SU-DHL-6 (cell line): ENCODE measurements at regions not wholly inside any gene's neighbourhood (a gene's known extent, or its start where the extent isn't known, plus 50 kb on each side); places are given as distances from the start of the nearest gene placed in this dataset.
"Not testable (repeated sequence)": the region's sequence is repeated elsewhere in the genome, so short reads cannot be mapped to it uniquely, and the experiment has no call there.

Source experiments
- H2AFZ ChIP-seq: fragments of 200-600 bp; sonication (generic); 2 replicates; pipeline ENCODE4 v1.6.1; 2014; ENCODE audit warnings: low read depth, mild to moderate bottlenecking, moderate library complexity, mixed read lengths, antibody characterized with exemption, low read length; ENCODE audit not compliant: severe bottlenecking
- H3F3A ChIP-seq: fragments of 200-600 bp; shearing (Covaris generic); 2 replicates; pipeline ENCODE4 v1.6.0; 2016; ENCODE audit warnings: antibody characterized with exemption, mild to moderate bottlenecking; ENCODE audit not compliant: insufficient read depth
- H3K27ac ChIP-seq: fragments of 200-600 bp; sonication (generic); 2 replicates; pipeline ENCODE4 v1.5.1; 2016; ENCODE audit warnings: low read depth, mild to moderate bottlenecking, low read length, moderate library complexity, mixed read lengths
- H3K27me3 ChIP-seq: fragments of 200-600 bp; sonication (generic), shearing (Covaris generic); 2 replicates; pipeline ENCODE4 v1.6.0; 2014; ENCODE audit warnings: mild to moderate bottlenecking, low read length
- H3K36me3 ChIP-seq: fragments of 200-600 bp; sonication (generic); 2 replicates; pipeline ENCODE4 v1.6.1; 2014; ENCODE audit warnings: mild to moderate bottlenecking, low read length, mixed read lengths
- H3K4me2 ChIP-seq: fragments of 300-600, 200-600 bp; shearing (Covaris generic), sonication (generic); 2 replicates; pipeline ENCODE4 v1.6.0; 2014; ENCODE audit warnings: low read length, low read depth, mild to moderate bottlenecking; ENCODE audit not compliant: poor library complexity, severe bottlenecking
- H3K4me3 ChIP-seq: fragments of 200-600 bp; sonication (generic); 2 replicates; pipeline ENCODE4 v1.5.1; 2014; ENCODE audit warnings: antibody characterized with exemption, low read length, mild to moderate bottlenecking, mixed read lengths; ENCODE audit not compliant: insufficient read depth, poor library complexity, severe bottlenecking
- H3K79me2 ChIP-seq: fragments of 200-600 bp; sonication (generic); 2 replicates; pipeline ENCODE4 v1.6.1; 2014; ENCODE audit warnings: mild to moderate bottlenecking, low read length, moderate library complexity; ENCODE audit not compliant: insufficient read depth
- H3K9ac ChIP-seq: fragments of 200-600 bp; sonication (generic); 2 replicates; pipeline ENCODE4 v1.7.0; 2014; ENCODE audit warnings: mild to moderate bottlenecking, low read length
- H3K9me2 ChIP-seq: fragments of 200-600 bp; sonication (generic); replicated peaks from 2 replicates; pipeline ENCODE4 v1.6.1; 2014; ENCODE audit warnings: low read length; ENCODE audit not compliant: insufficient read depth
- H3K9me3 ChIP-seq: fragments of 200-600 bp; sonication (generic); 2 replicates; pipeline ENCODE4 v1.6.1; 2014; ENCODE audit warnings: low read length, mixed read lengths; ENCODE audit not compliant: insufficient read depth
- H4K20me1 ChIP-seq: fragments of 200-600 bp; sonication (generic); 2 replicates; pipeline ENCODE4 v1.6.1; 2014; ENCODE audit warnings: low read depth, mild to moderate bottlenecking, antibody characterized with exemption, low read length, moderate library complexity, mixed read lengths
- EZH2phosphoT487 ChIP-seq: fragments of 200-600 bp; sonication (generic), shearing (Covaris generic); conservative IDR thresholded peaks from 2 replicates; pipeline ENCODE4 v1.6.1; 2018; ENCODE audit warnings: mild to moderate bottlenecking, antibody characterized with exemption, low read length, moderate library complexity, mixed read lengths
- TF ChIP-seq, protein P1 (sequence below): fragments of 200-600 bp; sonication (generic); IDR thresholded peaks from one replicate; pipeline ENCODE4 v1.5.1; 2017; ENCODE audit warnings: antibody characterized with exemption, mild to moderate bottlenecking, low read length, moderate library complexity; ENCODE audit not compliant: insufficient read depth, poor library complexity, severe bottlenecking

DNA sequence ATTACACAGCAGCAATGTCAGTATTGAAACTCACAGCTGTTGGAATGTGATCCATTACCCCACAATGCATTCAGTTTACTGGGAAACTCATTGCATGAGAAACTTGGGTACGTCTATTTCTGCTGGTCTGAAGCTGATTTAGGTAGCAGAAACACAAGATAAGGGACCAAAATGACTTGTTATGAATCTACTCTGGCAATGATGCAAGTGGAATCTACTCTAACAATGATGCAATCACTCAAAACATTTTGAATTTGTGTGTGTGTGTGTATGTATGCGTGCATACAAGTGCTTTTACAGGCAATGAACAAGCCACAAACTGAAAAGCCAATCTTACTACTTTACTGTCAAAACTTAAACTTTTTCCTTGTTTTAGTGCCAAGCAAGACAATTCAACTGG, 406.7 kb downstream of the ADCYAP1 start:
- no peak for TF ChIP-seq EZH2phosphoT487
- TF ChIP-seq, protein P1, sequence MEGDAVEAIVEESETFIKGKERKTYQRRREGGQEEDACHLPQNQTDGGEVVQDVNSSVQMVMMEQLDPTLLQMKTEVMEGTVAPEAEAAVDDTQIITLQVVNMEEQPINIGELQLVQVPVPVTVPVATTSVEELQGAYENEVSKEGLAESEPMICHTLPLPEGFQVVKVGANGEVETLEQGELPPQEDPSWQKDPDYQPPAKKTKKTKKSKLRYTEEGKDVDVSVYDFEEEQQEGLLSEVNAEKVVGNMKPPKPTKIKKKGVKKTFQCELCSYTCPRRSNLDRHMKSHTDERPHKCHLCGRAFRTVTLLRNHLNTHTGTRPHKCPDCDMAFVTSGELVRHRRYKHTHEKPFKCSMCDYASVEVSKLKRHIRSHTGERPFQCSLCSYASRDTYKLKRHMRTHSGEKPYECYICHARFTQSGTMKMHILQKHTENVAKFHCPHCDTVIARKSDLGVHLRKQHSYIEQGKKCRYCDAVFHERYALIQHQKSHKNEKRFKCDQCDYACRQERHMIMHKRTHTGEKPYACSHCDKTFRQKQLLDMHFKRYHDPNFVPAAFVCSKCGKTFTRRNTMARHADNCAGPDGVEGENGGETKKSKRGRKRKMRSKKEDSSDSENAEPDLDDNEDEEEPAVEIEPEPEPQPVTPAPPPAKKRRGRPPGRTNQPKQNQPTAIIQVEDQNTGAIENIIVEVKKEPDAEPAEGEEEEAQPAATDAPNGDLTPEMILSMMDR, result no peak
- Histone ChIP-seq H3K9ac (no peak overlapping the region), H3K27me3 (no peaks in the 10 kb centered on the region)

DNA sequence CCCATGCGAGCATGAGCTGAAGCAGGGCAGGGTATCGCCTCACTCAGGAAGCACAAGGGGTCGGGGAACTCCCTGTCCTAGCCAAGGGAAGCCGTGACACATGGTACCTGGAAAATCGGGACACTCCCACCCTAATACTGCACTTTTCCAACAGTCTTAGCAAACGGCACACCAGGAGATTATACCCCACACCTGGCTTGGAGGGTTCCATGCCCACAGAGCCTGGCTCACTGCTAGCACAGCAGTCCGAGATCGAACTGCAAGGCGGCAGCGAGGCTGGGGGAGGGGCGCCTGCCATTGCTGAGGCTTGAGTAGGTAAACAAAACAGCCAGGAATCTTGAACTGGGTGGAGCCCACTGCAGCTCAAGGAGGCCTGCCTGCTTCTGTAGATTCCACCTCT, 430.7 kb downstream of the ADCYAP1 start:
- H3K27ac ChIP-seq, H3K9ac ChIP-seq, H3F3A ChIP-seq, H3K27me3 ChIP-seq, H3K9me3 ChIP-seq, H4K20me1 ChIP-seq, H2AFZ ChIP-seq, H3K4me2 ChIP-seq, H3K4me3 ChIP-seq, H3K79me2 ChIP-seq, H3K36me3 ChIP-seq, H3K9me2 ChIP-seq: not testable (repeated sequence)

More for the DNA sequence above, 406.7 kb downstream of the ADCYAP1 start:
- no peaks in the 10 kb centered on the region for H3K36me3 ChIP-seq
- H3K4me2 ChIP-seq, result no peak overlapping the region
- no peaks in the 10 kb centered on the region for H3K9me2 ChIP-seq
- no peaks in the 10 kb centered on the region for H4K20me1 ChIP-seq
- H2AFZ ChIP-seq, result no peak overlapping the region
- no peaks in the 10 kb centered on the region for H3K79me2 ChIP-seq
- H3F3A ChIP-seq, result no peaks in the 10 kb centered on the region
- no peak overlapping the region for H3K27ac ChIP-seq
- no peaks in the 10 kb centered on the region for H3K9me3 ChIP-seq
- no peak overlapping the region for H3K4me3 ChIP-seq

DNA sequence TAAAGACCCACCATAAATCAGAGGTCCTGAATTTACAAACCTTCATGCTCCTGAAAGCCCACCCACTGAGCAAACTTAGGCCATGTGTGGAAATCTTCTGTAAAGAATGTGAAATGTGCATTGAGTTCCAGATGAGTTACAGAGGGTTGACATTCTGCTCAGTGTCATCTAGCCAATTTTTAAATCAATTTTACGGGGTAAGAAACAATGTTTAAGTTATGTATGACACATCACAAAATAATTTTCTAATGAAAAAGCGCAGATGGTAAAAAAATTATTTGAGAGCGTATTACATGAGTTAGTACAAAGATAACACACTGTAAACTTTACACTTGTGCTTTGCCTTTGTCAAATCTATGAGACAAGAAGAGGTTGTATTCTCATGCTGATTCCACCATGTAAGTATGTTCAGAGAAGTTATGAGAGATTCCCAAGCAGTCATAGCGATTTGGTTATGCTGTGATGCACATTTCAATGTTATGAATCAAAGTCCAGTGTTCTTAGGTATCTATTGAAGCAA, 446.3 kb downstream of the ADCYAP1 start:
- Histone ChIP-seq H3K27ac (no peak overlapping the region), H3K4me3 (no peak overlapping the region), H2AFZ (no peak overlapping the region), H3K79me2 (no peaks in the 10 kb centered on the region), H3K9me2 (no peaks in the 10 kb centered on the region), H3K4me2 (no peak overlapping the region), H3K9ac (no peak overlapping the region), H3K27me3 (no peaks in the 10 kb centered on the region), H3K9me3 (no peaks in the 10 kb centered on the region), H4K20me1 (no peaks in the 10 kb centered on the region), H3K36me3 (no peaks in the 10 kb centered on the region), H3F3A (no peaks in the 10 kb centered on the region)
- no peak for TF ChIP-seq EZH2phosphoT487
- TF ChIP-seq, protein P1, result no peak

DNA sequence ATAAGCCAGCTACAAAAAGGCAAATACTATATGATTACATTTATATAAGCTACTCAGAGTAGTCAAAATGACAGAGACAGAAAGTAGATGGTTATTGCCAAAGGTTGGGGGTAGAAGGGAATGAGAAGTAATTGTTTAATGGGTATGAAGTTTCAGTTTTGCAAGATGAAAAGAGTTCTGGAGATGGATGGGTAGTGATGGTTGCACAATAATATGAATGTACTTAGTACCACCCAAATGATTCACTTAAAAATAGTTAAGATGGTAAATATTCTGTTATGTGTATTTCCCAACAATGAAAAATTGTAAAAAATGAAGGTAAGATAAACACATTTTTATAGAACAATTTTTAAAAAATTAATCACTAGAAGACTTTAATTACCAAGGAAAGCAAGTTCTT, 448.4 kb downstream of the ADCYAP1 start:
- TF ChIP-seq, protein P1, result no peak
- no peak for TF ChIP-seq EZH2phosphoT487
- Histone ChIP-seq H3K27me3 (no peaks in the 10 kb centered on the region), H3K4me2 (no peak overlapping the region), H3K79me2 (no peaks in the 10 kb centered on the region), H3K9ac (no peak overlapping the region), H3K4me3 (no peak overlapping the region), H4K20me1 (no peaks in the 10 kb centered on the region), H2AFZ (no peak overlapping the region), H3K9me3 (no peaks in the 10 kb centered on the region), H3F3A (no peaks in the 10 kb centered on the region), H3K9me2 (no peaks in the 10 kb centered on the region), H3K36me3 (no peaks in the 10 kb centered on the region), H3K27ac (no peak overlapping the region)
